Neural progenitor cell (in vitro differentiated cells): ENCODE measurements at regions not wholly inside any gene's neighbourhood (a gene's known extent, or its start where the extent isn't known, plus 50 kb on each side); places are given as distances from the start of the nearest gene placed in this dataset.

Experiments
- EZH2 ChIP-seq: fragments of 200-600 bp; sonication (generic); IDR thresholded peaks from 2 replicates; pipeline ENCODE4 v1.6.1; 2017; ENCODE audit warnings: antibody characterized with exemption, mild to moderate bottlenecking, moderate library complexity
- TF ChIP-seq, protein P1 (sequence below): fragments of 200-600 bp; sonication (generic); IDR thresholded peaks from 2 replicates; pipeline ENCODE4 v1.5.1; 2017; ENCODE audit warnings: antibody characterized with exemption, mild to moderate bottlenecking

DNA sequence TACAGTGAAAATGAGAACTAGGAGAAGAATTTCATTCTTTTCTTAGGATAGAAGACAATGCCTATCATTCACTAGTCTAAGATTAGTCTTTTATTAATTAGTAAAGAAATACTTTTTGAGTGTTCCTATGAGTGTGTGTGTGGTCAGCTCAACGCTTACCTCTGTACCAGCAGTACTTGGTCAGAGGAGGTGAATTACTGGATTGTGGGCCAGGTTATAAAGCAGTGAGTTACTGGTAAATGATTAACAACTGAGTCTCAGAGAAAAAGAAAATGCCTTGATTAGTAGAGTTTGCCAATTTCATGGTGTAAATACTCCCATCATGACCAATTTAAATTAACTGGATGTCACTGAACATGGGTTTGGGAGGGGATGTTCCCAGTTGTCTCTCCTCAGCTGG, 444.6 kb downstream of the STIM2 start:
- TF ChIP-seq, protein P1, sequence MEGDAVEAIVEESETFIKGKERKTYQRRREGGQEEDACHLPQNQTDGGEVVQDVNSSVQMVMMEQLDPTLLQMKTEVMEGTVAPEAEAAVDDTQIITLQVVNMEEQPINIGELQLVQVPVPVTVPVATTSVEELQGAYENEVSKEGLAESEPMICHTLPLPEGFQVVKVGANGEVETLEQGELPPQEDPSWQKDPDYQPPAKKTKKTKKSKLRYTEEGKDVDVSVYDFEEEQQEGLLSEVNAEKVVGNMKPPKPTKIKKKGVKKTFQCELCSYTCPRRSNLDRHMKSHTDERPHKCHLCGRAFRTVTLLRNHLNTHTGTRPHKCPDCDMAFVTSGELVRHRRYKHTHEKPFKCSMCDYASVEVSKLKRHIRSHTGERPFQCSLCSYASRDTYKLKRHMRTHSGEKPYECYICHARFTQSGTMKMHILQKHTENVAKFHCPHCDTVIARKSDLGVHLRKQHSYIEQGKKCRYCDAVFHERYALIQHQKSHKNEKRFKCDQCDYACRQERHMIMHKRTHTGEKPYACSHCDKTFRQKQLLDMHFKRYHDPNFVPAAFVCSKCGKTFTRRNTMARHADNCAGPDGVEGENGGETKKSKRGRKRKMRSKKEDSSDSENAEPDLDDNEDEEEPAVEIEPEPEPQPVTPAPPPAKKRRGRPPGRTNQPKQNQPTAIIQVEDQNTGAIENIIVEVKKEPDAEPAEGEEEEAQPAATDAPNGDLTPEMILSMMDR = no peak
- TF ChIP-seq EZH2 = no peak
